ENCODE measurements at regions not wholly inside any gene's neighbourhood (a gene's known extent, or its start where the extent isn't known, plus 50 kb on each side); places are given as distances from the start of the nearest gene placed in this dataset.

DNA sequence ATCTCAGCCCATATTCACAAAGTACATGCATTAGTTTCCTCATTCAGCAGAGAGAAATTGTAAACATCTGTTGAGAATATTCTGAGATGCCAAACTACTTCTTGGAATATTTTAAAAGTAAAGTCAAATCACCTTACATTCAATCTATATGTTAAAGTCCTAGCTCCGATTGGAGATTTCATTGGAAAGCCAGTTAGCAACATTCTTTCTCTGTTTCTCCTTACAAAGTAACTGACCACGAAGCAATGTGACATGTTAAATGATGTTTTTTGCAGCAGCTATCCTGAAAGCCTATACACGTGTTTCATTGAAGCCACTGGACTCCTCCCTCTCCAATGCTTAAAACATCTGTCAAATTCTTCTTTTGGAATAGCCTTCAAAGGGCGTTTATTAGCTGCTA is 379.1 kb upstream of the CCNH start:
- Histone ChIP-seq H3K27me3 (ENCODE audit: control insufficient read depth, insufficient read depth, low read length) (no peaks in the 10 kb centered on the region), H3K9ac (ENCODE audit: insufficient read depth, low read length) (no peak overlapping the region), H3K4me1 (ENCODE audit: control insufficient read depth, extremely low read depth, insufficient read depth, low read length) (no peaks in the 10 kb centered on the region), H3K79me2 (ENCODE audit: control insufficient read depth, insufficient read depth, low read length) (no peaks in the 10 kb centered on the region), H2AFZ (ENCODE audit: low read length) (no peak overlapping the region), H3K36me3 (ENCODE audit: control insufficient read depth, insufficient read depth, low read length) (no peaks in the 10 kb centered on the region), H4K20me1 (ENCODE audit: control insufficient read depth, extremely low read depth, insufficient read depth, low read length) (no peaks in the 10 kb centered on the region), H3K27ac (ENCODE audit: insufficient read depth, low read length) (no peak overlapping the region), H3K4me2 (ENCODE audit: extremely low read depth, insufficient read depth, low read length) (no peak overlapping the region), H3K4me3 (replicated peaks in 1 of 4; ENCODE audit: control extremely low read depth in 1 of 4, insufficient read depth in 1 of 4, low read depth in 3 of 4, low read length in 4 of 4) (no peak overlapping the region), H3K9me3 (ENCODE audit: control insufficient read depth, insufficient read depth, low read depth, low read length) (no peaks in the 10 kb centered on the region)
- DNase-seq (ENCODE audit: low read depth in 2 of 2) = no peak
- no peak for TF ChIP-seq EZH2 (IDR thresholded peaks at IDR 0.05; ENCODE audit: low read length, missing control alignments)
- TF ChIP-seq, protein P1, sequence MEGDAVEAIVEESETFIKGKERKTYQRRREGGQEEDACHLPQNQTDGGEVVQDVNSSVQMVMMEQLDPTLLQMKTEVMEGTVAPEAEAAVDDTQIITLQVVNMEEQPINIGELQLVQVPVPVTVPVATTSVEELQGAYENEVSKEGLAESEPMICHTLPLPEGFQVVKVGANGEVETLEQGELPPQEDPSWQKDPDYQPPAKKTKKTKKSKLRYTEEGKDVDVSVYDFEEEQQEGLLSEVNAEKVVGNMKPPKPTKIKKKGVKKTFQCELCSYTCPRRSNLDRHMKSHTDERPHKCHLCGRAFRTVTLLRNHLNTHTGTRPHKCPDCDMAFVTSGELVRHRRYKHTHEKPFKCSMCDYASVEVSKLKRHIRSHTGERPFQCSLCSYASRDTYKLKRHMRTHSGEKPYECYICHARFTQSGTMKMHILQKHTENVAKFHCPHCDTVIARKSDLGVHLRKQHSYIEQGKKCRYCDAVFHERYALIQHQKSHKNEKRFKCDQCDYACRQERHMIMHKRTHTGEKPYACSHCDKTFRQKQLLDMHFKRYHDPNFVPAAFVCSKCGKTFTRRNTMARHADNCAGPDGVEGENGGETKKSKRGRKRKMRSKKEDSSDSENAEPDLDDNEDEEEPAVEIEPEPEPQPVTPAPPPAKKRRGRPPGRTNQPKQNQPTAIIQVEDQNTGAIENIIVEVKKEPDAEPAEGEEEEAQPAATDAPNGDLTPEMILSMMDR (conservative IDR thresholded peaks at IDR 0.05 in 1 of 2, IDR thresholded peaks at IDR 0.05 in 1 of 2; ENCODE audit: low read depth in 1 of 2, low read length in 2 of 2) = no peak

DNA sequence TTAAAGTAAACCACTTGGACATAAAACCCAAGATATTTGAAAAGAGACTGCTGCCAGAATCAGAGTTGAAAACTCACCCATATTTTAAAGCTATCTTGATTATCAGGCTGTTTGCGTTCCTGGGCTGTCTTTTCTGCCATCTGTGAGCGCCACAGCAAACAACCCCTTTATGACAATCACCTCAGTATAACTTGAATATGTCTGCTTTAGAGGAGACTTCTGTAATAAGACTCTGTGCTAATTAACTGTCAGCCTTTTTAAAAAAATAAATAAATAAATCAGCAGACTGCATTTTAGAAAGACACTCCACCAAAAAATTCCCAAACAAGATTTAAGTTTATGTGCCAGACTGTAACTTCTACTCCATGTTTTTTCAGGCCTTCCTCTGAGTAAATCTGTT is 375.7 kb upstream of the CCNH start:
- no peaks in the 10 kb centered on the region for H3K27me3 ChIP-seq (ENCODE audit: control insufficient read depth, insufficient read depth, low read length)
- H3K9me3 ChIP-seq (ENCODE audit: control insufficient read depth, insufficient read depth, low read depth, low read length) = no peaks in the 10 kb centered on the region
- no peak overlapping the region for H2AFZ ChIP-seq (ENCODE audit: low read length)
- H3K4me3 ChIP-seq (replicated peaks in 1 of 4; ENCODE audit: control extremely low read depth in 1 of 4, insufficient read depth in 1 of 4, low read depth in 3 of 4, low read length in 4 of 4) = no peak overlapping the region
- DNase-seq (ENCODE audit: low read depth in 2 of 2) = no peak
- H4K20me1 ChIP-seq (ENCODE audit: control insufficient read depth, extremely low read depth, insufficient read depth, low read length) = no peaks in the 10 kb centered on the region
- no peak for TF ChIP-seq EZH2 (IDR thresholded peaks at IDR 0.05; ENCODE audit: low read length, missing control alignments)
- TF ChIP-seq, protein P1 (conservative IDR thresholded peaks at IDR 0.05 in 1 of 2, IDR thresholded peaks at IDR 0.05 in 1 of 2; ENCODE audit: low read depth in 1 of 2, low read length in 2 of 2) = no peak
- no peaks in the 10 kb centered on the region for H3K79me2 ChIP-seq (ENCODE audit: control insufficient read depth, insufficient read depth, low read length)
- no peaks in the 10 kb centered on the region for H3K36me3 ChIP-seq (ENCODE audit: control insufficient read depth, insufficient read depth, low read length)
- no peak overlapping the region for H3K4me2 ChIP-seq (ENCODE audit: extremely low read depth, insufficient read depth, low read length)
- H3K9ac ChIP-seq (ENCODE audit: insufficient read depth, low read length) = no peak overlapping the region
- no peak overlapping the region for H3K27ac ChIP-seq (ENCODE audit: insufficient read depth, low read length)
- no peaks in the 10 kb centered on the region for H3K4me1 ChIP-seq (ENCODE audit: control insufficient read depth, extremely low read depth, insufficient read depth, low read length)

DNA sequence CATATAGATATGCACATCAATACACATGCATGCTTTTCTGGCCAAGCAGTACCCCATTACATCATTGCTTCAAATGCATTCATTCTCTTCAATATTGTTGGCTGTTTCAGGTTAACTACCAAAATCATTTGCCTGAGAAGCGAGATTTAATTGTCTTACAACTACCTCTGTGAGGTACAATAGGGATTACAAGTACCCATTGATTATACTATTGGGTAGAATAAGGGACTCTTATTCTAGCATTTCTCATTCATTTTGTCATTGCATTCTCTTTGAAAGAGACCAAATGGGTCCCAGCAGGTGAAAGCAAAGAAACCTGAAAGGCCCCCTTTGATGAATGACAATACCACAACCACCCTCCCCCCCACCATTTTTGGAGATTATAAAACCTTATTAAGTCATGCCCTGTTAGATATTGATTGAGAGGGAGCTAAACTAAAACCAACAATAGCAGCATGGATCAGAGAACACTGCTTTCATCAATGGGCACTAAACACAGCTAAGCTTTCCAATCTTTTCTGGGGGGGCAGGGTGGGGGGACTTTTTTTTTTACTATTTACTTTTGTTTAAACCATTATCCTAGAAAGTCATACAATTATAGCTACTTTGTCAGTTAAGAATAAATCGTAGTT is 375.0 kb upstream of the CCNH start:
- H3K9me3 ChIP-seq (ENCODE audit: control insufficient read depth, insufficient read depth, low read depth, low read length) = no peaks in the 10 kb centered on the region
- no peak for DNase-seq (ENCODE audit: low read depth in 2 of 2)
- H3K27ac ChIP-seq (ENCODE audit: insufficient read depth, low read length) = no peak overlapping the region
- no peaks in the 10 kb centered on the region for H3K36me3 ChIP-seq (ENCODE audit: control insufficient read depth, insufficient read depth, low read length)
- H3K4me3 ChIP-seq (replicated peaks in 1 of 4; ENCODE audit: control extremely low read depth in 1 of 4, insufficient read depth in 1 of 4, low read depth in 3 of 4, low read length in 4 of 4) = no peak overlapping the region
- H2AFZ ChIP-seq (ENCODE audit: low read length) = no peak overlapping the region
- H3K27me3 ChIP-seq (ENCODE audit: control insufficient read depth, insufficient read depth, low read length) = no peaks in the 10 kb centered on the region
- no peaks in the 10 kb centered on the region for H4K20me1 ChIP-seq (ENCODE audit: control insufficient read depth, extremely low read depth, insufficient read depth, low read length)
- H3K9ac ChIP-seq (ENCODE audit: insufficient read depth, low read length) = no peak overlapping the region
- no peak for TF ChIP-seq EZH2 (IDR thresholded peaks at IDR 0.05; ENCODE audit: low read length, missing control alignments)
- TF ChIP-seq, protein P1 (conservative IDR thresholded peaks at IDR 0.05 in 1 of 2, IDR thresholded peaks at IDR 0.05 in 1 of 2; ENCODE audit: low read depth in 1 of 2, low read length in 2 of 2) = no peak
- H3K79me2 ChIP-seq (ENCODE audit: control insufficient read depth, insufficient read depth, low read length) = no peaks in the 10 kb centered on the region
- no peaks in the 10 kb centered on the region for H3K4me1 ChIP-seq (ENCODE audit: control insufficient read depth, extremely low read depth, insufficient read depth, low read length)
- H3K4me2 ChIP-seq (ENCODE audit: extremely low read depth, insufficient read depth, low read length) = no peak overlapping the region
